ENCODE measurements at regions not wholly inside any gene's neighbourhood (a gene's known extent, or its start where the extent isn't known, plus 50 kb on each side); places are given as distances from the start of the nearest gene placed in this dataset.

- DNase-seq (ENCODE audit: insufficient read length, low spot score): no peak
- no peak for FAIRE-seq
- TF ChIP-seq, protein P1, sequence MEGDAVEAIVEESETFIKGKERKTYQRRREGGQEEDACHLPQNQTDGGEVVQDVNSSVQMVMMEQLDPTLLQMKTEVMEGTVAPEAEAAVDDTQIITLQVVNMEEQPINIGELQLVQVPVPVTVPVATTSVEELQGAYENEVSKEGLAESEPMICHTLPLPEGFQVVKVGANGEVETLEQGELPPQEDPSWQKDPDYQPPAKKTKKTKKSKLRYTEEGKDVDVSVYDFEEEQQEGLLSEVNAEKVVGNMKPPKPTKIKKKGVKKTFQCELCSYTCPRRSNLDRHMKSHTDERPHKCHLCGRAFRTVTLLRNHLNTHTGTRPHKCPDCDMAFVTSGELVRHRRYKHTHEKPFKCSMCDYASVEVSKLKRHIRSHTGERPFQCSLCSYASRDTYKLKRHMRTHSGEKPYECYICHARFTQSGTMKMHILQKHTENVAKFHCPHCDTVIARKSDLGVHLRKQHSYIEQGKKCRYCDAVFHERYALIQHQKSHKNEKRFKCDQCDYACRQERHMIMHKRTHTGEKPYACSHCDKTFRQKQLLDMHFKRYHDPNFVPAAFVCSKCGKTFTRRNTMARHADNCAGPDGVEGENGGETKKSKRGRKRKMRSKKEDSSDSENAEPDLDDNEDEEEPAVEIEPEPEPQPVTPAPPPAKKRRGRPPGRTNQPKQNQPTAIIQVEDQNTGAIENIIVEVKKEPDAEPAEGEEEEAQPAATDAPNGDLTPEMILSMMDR (IDR thresholded peaks at IDR 0.05; ENCODE audit: insufficient read depth, missing control alignments): peak; percentile 11
Measured at GRCh38 chr5:23405316-23406068, 101.9 kb upstream of the PRDM9 start.

DNA sequence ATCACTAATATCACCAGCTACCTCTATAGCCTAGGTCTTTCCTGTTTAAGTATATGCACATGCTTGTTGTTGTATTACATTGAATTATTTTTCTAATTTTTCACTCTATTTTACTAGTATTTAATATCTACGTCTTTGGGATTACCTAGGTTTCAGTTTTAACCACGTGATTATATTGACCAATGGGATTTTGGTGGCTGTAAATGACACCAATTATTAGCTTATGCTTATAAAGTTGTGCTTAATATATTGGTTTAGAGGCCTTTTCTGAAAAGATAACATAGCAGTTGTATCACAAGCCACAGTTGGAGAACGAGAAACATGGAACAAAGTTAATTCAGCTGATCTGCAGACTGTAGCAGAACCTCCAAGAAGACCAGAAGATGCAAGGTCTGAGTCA lies 104.8 kb upstream of the PRDM9 start:
- no peak for FAIRE-seq
- no peak for DNase-seq (ENCODE audit: insufficient read length, low spot score)
- TF ChIP-seq, protein P1 (IDR thresholded peaks at IDR 0.05; ENCODE audit: insufficient read depth, missing control alignments): no peak

DNA sequence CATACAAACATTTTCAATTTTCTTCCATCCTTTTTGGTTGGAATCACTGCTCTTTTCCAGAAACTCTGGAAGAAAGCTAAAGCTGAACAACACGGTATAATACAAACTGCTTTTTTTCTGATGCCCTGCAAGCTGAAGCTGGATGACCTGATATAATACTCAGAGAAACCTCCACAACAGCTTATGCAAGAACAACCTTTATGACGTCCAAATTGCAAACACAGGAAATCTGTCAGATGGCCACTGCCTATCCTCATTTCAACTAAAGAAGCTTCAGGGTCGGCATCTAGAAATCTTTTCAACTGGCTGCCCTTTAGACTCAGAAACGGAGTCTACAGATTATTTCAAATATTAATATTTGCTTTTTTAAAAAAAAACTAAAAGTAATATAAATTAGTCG lies 106.5 kb upstream of the PRDM9 start:
- TF ChIP-seq, protein P1 (IDR thresholded peaks at IDR 0.05; ENCODE audit: insufficient read depth, missing control alignments): no peak
- DNase-seq (ENCODE audit: insufficient read length, low spot score): no peak
- no peak for FAIRE-seq

DNA sequence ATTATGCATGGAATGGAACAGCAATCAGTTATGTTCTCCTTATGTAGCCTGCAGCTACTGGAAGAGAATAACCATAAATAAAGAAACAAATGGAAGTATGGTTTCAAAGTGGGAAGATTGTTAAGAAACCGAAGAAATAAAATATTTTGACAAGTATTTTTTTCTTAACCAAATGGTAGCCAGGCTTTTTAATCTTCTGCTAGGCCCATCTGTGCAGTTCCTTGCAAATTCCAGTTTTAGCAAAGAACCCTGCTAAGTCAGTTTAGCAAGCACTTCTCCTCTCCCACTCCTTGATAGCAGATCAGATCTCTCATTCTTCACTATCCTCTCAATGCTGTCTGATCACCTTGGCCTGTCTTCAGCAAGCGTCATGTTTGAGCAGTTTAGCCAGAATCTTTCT lies 111.1 kb upstream of the PRDM9 start:
- no peak for FAIRE-seq
- DNase-seq (ENCODE audit: insufficient read length, low spot score): no peak
- TF ChIP-seq, protein P1 (IDR thresholded peaks at IDR 0.05; ENCODE audit: insufficient read depth, missing control alignments): no peak

DNA sequence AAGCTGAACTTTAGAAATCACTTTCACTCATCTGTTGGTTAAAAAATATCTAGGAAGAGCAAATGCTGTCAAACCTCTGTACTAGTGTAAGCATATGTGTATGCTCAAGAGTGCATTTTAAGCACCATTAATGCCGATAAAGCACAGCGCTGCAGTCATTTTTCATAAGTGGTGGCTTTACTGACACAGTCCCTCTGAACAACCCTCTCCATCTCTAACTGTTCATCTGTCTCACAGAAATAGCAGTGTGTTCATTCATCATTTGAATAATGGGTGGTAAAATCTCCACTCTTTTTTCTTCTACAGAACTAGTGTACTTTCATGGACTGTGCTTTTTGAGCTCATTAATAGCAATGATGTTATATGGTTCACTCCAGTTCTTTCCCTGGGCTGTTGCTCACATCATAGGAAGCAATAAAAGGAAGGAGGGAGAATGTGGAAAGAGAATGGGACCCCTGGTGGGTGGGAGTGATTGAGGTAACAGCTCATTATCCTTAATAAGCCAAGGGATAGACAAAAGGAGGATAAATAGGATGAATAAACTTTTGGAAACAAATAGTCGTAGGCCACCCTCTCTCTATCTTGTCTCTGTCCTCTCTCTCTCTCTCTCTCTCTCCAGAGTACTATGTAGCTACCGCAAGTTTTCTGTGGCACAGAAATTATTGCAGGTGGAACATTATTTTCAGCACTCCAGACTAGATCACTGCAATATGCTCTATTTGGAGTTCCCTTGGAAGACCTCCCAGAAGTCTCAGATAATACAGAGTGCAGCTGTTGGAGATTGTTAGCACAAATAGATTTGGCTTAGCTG lies 117.9 kb upstream of the PRDM9 start:
- TF ChIP-seq, protein P1 (IDR thresholded peaks at IDR 0.05; ENCODE audit: insufficient read depth, missing control alignments): no peak
- DNase-seq (ENCODE audit: insufficient read length, low spot score): no peak
- no peak for FAIRE-seq

DNA sequence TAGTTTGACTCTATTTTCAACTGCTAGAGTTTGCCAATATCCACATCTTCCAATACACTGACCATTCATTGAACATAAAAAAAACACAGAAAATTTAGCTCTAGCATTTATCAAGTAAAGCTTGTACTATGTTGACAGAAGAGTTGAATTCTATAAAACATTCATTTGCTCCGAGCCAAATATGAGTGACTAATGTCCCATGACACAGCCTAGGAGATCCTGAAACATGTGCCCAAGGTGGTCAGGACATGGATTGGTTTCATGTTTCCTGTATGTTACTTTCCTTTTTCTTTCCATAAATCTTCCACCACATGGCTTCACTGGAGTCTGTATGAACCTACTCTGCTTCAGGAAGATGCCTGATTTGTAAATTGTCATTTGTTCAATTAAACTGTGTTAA lies 122.4 kb upstream of the PRDM9 start:
- TF ChIP-seq, protein P1 (IDR thresholded peaks at IDR 0.05; ENCODE audit: insufficient read depth, missing control alignments): no peak
- no peak for FAIRE-seq
- no peak for DNase-seq (ENCODE audit: insufficient read length, low spot score)

- TF ChIP-seq, protein P1 (IDR thresholded peaks at IDR 0.05; ENCODE audit: insufficient read depth, missing control alignments): no peak
- no peak for FAIRE-seq
- no peak for DNase-seq (ENCODE audit: insufficient read length, low spot score)
Measured at GRCh38 chr5:23372177-23372576, 135.2 kb upstream of the PRDM9 start.

All from D721Med (cell line).